K562 (cell line): ENCODE measurements at regions not wholly inside any gene's neighbourhood (a gene's known extent, or its start where the extent isn't known, plus 50 kb on each side); places are given as distances from the start of the nearest gene placed in this dataset.

ENCODE experiments used
- CAMTA2 ChIP-seq: fragments of 250-450 bp; sonication (Bioruptor Pico); conservative IDR thresholded peaks from 2 replicates; pipeline ENCODE4 v1.5.1; 2022
- CEBPG ChIP-seq, 3 experiments: fragments of 200-800 bp in 1 of 3; sonication (Bioruptor generic) in 1 of 3; sonication (generic) in 1 of 3; formaldehyde crosslinking in 1 of 3; IDR thresholded peaks in 2 of 3; conservative IDR thresholded peaks in 1 of 3; 2 replicates each; pipeline versions ENCODE4 v1.6.1 to v1.8.0; 2016 to 2022; ENCODE audit warnings: missing compliant biosample characterization in 2 of 3, missing genetic modification characterization in 2 of 3, mild to moderate bottlenecking in 1 of 3, missing genetic modification reagents in 1 of 3
- FOXA1 ChIP-seq: fragments of 450-650 bp; IDR thresholded peaks from 2 replicates; pipeline ENCODE4 v1.6.1; 2016; ENCODE audit warnings: mild to moderate bottlenecking, borderline replicate concordance
- HDAC2 ChIP-seq: fragments of 450-650 bp; IDR thresholded peaks from 2 replicates; pipeline ENCODE4 v1.6.1; 2016; ENCODE audit warnings: mild to moderate bottlenecking
- NELFE ChIP-seq: IDR thresholded peaks from 2 replicates; pipeline ENCODE4 v1.6.1; 2011; ENCODE audit warnings: mild to moderate bottlenecking; ENCODE audit not compliant: insufficient read depth, insufficient read length
- NR0B1 ChIP-seq: fragments of 450-650 bp; IDR thresholded peaks from one replicate; pipeline ENCODE4 v1.6.1; 2018; ENCODE audit warnings: mild to moderate bottlenecking, moderate library complexity; ENCODE audit not compliant: partially characterized antibody
- NR4A1 ChIP-seq, 2 experiments: fragments of 250-450 bp in 1 of 2; fragments of 450-650 bp in 1 of 2; sonication (Bioruptor Pico) in 1 of 2; IDR thresholded peaks; 2 replicates each; pipeline versions ENCODE4 v1.4.0 to v1.6.1; 2016 to 2020; ENCODE audit warnings: mild to moderate bottlenecking in 2 of 2, missing compliant biosample characterization in 1 of 2, missing genetic modification characterization in 1 of 2, moderate library complexity in 1 of 2
- PYGO2 ChIP-seq: fragments of 450-650 bp; IDR thresholded peaks from 2 replicates; pipeline ENCODE4 v1.6.1; 2016; ENCODE audit warnings: mild to moderate bottlenecking, missing genetic modification characterization, moderate library complexity, missing compliant biosample characterization
- RBM17 ChIP-seq: fragments of 200-400 bp; formaldehyde crosslinking; IDR thresholded peaks from 2 replicates; pipeline ENCODE4 v1.6.1; 2017; ENCODE audit warnings: low read depth, mild to moderate bottlenecking, low read length, borderline replicate concordance
- RHOXF2B ChIP-seq: fragments of 250-450 bp; sonication (Bioruptor Pico); conservative IDR thresholded peaks from 2 replicates; pipeline ENCODE4 v1.5.1; 2021
- TRIM25 ChIP-seq: fragments of 450-650 bp; IDR thresholded peaks from 2 replicates; pipeline ENCODE4 v1.7.0; 2016; ENCODE audit warnings: borderline replicate concordance
- XRCC3 ChIP-seq: fragments of 450-650 bp; IDR thresholded peaks from 2 replicates; pipeline ENCODE4 v1.6.1; 2017; ENCODE audit warnings: mild to moderate bottlenecking, moderate library complexity
- ZNF146 ChIP-seq: IDR thresholded peaks from one replicate; pipeline ENCODE4 v1.6.1; 2018; ENCODE audit warnings: missing compliant biosample characterization; ENCODE audit not compliant: unreplicated experiment
- ZNF589 ChIP-seq: fragments of 200-800 bp; sonication (Bioruptor generic); IDR thresholded peaks from 2 replicates; pipeline ENCODE4 v1.6.1; 2016; ENCODE audit warnings: low read depth, missing genetic modification characterization, missing compliant biosample characterization
- ZNF780A ChIP-seq: fragments of 250-450 bp; sonication (Bioruptor Pico); IDR thresholded peaks from 2 replicates; pipeline ENCODE4 v1.5.0; 2021; ENCODE audit warnings: mild to moderate bottlenecking
- TF ChIP-seq, protein P1 (sequence below): fragments of 250-450 bp; sonication (Bioruptor Pico); IDR thresholded peaks from 2 replicates; pipeline ENCODE4 v1.8.0; 2022; ENCODE audit warnings: inconsistent platforms, mild to moderate bottlenecking, moderate library complexity, borderline replicate concordance
- TF ChIP-seq, protein P2 (sequence below), 2 experiments: IDR thresholded peaks; 2 replicates each; pipeline ENCODE4 v1.6.1; 2011; ENCODE audit warnings: borderline replicate concordance in 1 of 2, control low read depth in 1 of 2, low read depth in 1 of 2, low read length in 1 of 2, mild to moderate bottlenecking in 1 of 2, mixed read lengths in 1 of 2, moderate library complexity in 1 of 2; ENCODE audit not compliant: insufficient read depth in 1 of 2, insufficient read length in 1 of 2, poor library complexity in 1 of 2, severe bottlenecking in 1 of 2; ENCODE audit errors: extremely low read depth in 1 of 2
- TF ChIP-seq, protein P3 (sequence below): fragments of 250-450 bp; sonication (Bioruptor Pico); IDR thresholded peaks from 2 replicates; pipeline ENCODE4 v1.9.0; 2021; ENCODE audit warnings: mild to moderate bottlenecking, inconsistent platforms
- TF ChIP-seq, protein P4 (sequence below): fragments of 250-450 bp; sonication (Bioruptor Pico); IDR thresholded peaks from 2 replicates; pipeline ENCODE4 v1.9.0; 2021; ENCODE audit warnings: mild to moderate bottlenecking

DNA sequence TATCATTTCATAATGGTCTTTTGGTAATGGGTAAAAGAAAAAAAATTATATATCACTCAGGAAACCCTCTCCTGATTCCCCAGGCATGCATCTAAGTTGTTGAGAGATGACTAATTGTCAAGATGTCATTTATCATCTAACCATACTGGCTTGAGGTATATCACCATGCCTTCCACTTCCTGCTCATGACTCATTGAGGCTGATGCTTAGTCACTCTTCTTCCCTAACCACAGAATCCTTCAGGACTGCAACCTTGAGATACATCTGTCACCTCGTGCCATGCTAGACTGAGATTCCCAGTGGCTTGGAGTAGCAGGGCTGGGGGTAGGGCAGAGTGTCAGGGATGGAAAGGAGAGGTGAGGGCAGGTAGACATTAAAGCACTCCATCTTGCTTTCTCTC, 782.5 kb upstream of the INTU start (continued):
- TF ChIP-seq NELFE (no peak), FOXA1 (no peak), CAMTA2 (CRISPR knock-in tag) (no peak), RBM17 (no peak), RHOXF2B (CRISPR knock-in tag) (no peak), CEBPG (CRISPR knock-in tag; IDR thresholded peaks at IDR 0.05) (no peak), CEBPG (tag; conservative IDR thresholded peaks at IDR 0.05 in 1 of 2, IDR thresholded peaks at IDR 0.05 in 1 of 2) (no peak), XRCC3 (no peak), ZNF589 (peak; percentile 53; the same call in 1 of the 2 replicates), NR4A1 (CRISPR knock-in tag; IDR thresholded peaks at IDR 0.05) (no peak), NR4A1 (tag; IDR thresholded peaks at IDR 0.05) (no peak), PYGO2 (no peak), ZNF146 (CRISPR knock-in tag) (no peak), NR0B1 (no peak), ZNF780A (CRISPR knock-in tag) (no peak), HDAC2 (peak; percentile 96), TRIM25 (no peak)
- TF ChIP-seq, protein P1, sequence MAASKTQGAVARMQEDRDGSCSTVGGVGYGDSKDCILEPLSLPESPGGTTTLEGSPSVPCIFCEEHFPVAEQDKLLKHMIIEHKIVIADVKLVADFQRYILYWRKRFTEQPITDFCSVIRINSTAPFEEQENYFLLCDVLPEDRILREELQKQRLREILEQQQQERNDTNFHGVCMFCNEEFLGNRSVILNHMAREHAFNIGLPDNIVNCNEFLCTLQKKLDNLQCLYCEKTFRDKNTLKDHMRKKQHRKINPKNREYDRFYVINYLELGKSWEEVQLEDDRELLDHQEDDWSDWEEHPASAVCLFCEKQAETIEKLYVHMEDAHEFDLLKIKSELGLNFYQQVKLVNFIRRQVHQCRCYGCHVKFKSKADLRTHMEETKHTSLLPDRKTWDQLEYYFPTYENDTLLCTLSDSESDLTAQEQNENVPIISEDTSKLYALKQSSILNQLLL (CRISPR knock-in tag), result no peak
- TF ChIP-seq, protein P2, sequence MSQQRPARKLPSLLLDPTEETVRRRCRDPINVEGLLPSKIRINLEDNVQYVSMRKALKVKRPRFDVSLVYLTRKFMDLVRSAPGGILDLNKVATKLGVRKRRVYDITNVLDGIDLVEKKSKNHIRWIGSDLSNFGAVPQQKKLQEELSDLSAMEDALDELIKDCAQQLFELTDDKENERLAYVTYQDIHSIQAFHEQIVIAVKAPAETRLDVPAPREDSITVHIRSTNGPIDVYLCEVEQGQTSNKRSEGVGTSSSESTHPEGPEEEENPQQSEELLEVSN (IDR thresholded peaks at IDR 0.05; ENCODE audit: borderline replicate concordance in 1 of 2, extremely low read depth in 1 of 2, insufficient read depth in 1 of 2, insufficient read length in 1 of 2, low read depth in 1 of 2, low read length in 1 of 2, poor library complexity in 1 of 2, severe bottlenecking in 1 of 2), result peak in 1 of 2 experiments; percentile 30
- TF ChIP-seq, protein P3, sequence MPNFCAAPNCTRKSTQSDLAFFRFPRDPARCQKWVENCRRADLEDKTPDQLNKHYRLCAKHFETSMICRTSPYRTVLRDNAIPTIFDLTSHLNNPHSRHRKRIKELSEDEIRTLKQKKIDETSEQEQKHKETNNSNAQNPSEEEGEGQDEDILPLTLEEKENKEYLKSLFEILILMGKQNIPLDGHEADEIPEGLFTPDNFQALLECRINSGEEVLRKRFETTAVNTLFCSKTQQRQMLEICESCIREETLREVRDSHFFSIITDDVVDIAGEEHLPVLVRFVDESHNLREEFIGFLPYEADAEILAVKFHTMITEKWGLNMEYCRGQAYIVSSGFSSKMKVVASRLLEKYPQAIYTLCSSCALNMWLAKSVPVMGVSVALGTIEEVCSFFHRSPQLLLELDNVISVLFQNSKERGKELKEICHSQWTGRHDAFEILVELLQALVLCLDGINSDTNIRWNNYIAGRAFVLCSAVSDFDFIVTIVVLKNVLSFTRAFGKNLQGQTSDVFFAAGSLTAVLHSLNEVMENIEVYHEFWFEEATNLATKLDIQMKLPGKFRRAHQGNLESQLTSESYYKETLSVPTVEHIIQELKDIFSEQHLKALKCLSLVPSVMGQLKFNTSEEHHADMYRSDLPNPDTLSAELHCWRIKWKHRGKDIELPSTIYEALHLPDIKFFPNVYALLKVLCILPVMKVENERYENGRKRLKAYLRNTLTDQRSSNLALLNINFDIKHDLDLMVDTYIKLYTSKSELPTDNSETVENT (CRISPR knock-in tag), result no peak
- TF ChIP-seq, protein P4, sequence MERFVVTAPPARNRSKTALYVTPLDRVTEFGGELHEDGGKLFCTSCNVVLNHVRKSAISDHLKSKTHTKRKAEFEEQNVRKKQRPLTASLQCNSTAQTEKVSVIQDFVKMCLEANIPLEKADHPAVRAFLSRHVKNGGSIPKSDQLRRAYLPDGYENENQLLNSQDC (CRISPR knock-in tag), result no peak
